Adrenal gland (tissue), 9 donors: ENCODE measurements at regions not wholly inside any gene's neighbourhood (a gene's known extent, or its start where the extent isn't known, plus 50 kb on each side); places are given as distances from the start of the nearest gene placed in this dataset.

Experiments used
- DNase-seq, 7 donors: peaks; one replicate each; pipeline ENCODE4 v3.0.0-alpha.2; 2019 to 2020
- H3K27ac ChIP-seq, 5 donors: fragments of 200-600 bp; sonication (generic) in 4 of 5; 1 replicate in 3 of 5; 2 replicates in 2 of 5; pipeline versions ENCODE4 v1.5.1 to v1.8.0; 2016 to 2020; ENCODE audit warnings: mild to moderate bottlenecking in 1 of 5
- H3K27me3 ChIP-seq: fragments of 200-600 bp; 2 replicates; pipeline ENCODE4 v1.8.0; 2021
- H3K36me3 ChIP-seq, 2 donors: fragments of 200-600 bp; replicated peaks in 1 of 2; 1 replicate in 1 of 2; 2 replicates in 1 of 2; pipeline versions ENCODE4 v1.5.1 to v1.8.0; 2018 to 2022
- H3K4me1 ChIP-seq, 2 donors: fragments of 200-600 bp; replicated peaks in 1 of 2; 1 replicate in 1 of 2; 2 replicates in 1 of 2; pipeline versions ENCODE4 v1.5.1 to v1.8.0; 2018 to 2021
- H3K4me3 ChIP-seq, 4 donors: fragments of 200-600 bp; sonication (generic) in 3 of 4; one replicate each; pipeline ENCODE4 v1.5.1; 2016 to 2018
- H3K9me3 ChIP-seq, 3 donors: fragments of 200-600 bp; sonication (generic) in 1 of 3; replicated peaks in 1 of 3; 1 replicate in 2 of 3; 2 replicates in 1 of 3; pipeline versions ENCODE4 v1.5.1 to v1.8.0; 2016 to 2021
- POLR2A ChIP-seq, 2 donors: fragments of 450-650 bp; IDR thresholded peaks; one replicate each; pipeline ENCODE4 v1.6.1; 2017; ENCODE audit warnings: antibody characterized with exemption in 2 of 2, mild to moderate bottlenecking in 2 of 2, moderate library complexity in 1 of 2
- WGBS, 4 donors: extraction: QIAGEN DNeasy Blood & Tissue Kit in 2 of 4; methylation state at CpG; one replicate each; pipeline versions ENCODE4 v1.1.5 to v1.1.7; 2013 to 2017; 5-methylcytosine and 5-hydroxymethylcytosine counted together
- intact Hi-C, 2 donors: fragments of 100-400 bp; cut with DNase I; formaldehyde crosslinking; loops; one replicate each; pipeline versions ENCODE4 v1.14.1 to v1.15.0; 2022 to 2023
- TF ChIP-seq, protein P1 (sequence below), 6 experiments: fragments of 450-650 bp in 4 of 6; fragments of 200-600 bp in 2 of 6; sonication (generic) in 1 of 6; IDR thresholded peaks; 1 replicate in 5 of 6; 2 replicates in 1 of 6; pipeline versions ENCODE4 v1.5.1 to v1.8.0; 2016 to 2021; ENCODE audit warnings: antibody characterized with exemption in 6 of 6, mild to moderate bottlenecking in 2 of 6, moderate library complexity in 1 of 6
- donor health status: healthy with polysubstance abuse.
- donor health status: Bipolar disorder and iron deficiency.
- donor health status: DM: yes; HTN: yes; CAD: no.
- donor health status: DM: no; HTN: no; CAD: no.
- donor health status: DM: no; HTN: no; CAD: no.

DNA sequence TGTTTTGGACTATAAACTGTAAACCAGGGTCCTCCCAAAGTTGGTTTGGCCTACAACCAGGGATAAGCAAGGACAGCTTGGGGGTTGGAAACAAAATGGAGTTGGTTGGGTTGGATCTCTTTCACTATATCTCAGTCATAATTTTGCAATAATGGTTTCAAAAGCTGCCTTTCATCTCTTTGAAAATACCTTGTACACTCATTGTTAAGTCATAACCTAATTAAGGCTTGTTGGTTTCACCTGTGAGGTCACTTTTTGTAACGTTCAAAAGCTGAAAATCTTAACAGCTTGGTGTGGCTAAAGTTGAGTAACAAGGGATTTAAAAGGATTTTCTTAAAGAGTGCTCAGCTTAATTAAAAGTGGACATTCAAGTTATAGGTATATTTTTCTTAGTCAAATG, 476.1 kb downstream of the IPMK start:
- no peak for TF ChIP-seq POLR2A (IDR thresholded peaks at IDR 0.05)
- TF ChIP-seq, protein P1, sequence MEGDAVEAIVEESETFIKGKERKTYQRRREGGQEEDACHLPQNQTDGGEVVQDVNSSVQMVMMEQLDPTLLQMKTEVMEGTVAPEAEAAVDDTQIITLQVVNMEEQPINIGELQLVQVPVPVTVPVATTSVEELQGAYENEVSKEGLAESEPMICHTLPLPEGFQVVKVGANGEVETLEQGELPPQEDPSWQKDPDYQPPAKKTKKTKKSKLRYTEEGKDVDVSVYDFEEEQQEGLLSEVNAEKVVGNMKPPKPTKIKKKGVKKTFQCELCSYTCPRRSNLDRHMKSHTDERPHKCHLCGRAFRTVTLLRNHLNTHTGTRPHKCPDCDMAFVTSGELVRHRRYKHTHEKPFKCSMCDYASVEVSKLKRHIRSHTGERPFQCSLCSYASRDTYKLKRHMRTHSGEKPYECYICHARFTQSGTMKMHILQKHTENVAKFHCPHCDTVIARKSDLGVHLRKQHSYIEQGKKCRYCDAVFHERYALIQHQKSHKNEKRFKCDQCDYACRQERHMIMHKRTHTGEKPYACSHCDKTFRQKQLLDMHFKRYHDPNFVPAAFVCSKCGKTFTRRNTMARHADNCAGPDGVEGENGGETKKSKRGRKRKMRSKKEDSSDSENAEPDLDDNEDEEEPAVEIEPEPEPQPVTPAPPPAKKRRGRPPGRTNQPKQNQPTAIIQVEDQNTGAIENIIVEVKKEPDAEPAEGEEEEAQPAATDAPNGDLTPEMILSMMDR (IDR thresholded peaks at IDR 0.05) = no peak
- 77 to 92% (median 84%) methylated on average over 1 of the region's 1 CpG for WGBS, 4 donors
- DNase-seq = no peak
- no peaks in the 10 kb centered on the region for H3K36me3 ChIP-seq
- H3K4me3 ChIP-seq = no peak overlapping the region
- intact Hi-C loops = no loop called here
- H3K27ac ChIP-seq = no peak overlapping the region
- no peaks in the 10 kb centered on the region for H3K27me3 ChIP-seq
- H3K9me3 ChIP-seq = no peaks in the 10 kb centered on the region
- no peaks in the 10 kb centered on the region for H3K4me1 ChIP-seq

DNA sequence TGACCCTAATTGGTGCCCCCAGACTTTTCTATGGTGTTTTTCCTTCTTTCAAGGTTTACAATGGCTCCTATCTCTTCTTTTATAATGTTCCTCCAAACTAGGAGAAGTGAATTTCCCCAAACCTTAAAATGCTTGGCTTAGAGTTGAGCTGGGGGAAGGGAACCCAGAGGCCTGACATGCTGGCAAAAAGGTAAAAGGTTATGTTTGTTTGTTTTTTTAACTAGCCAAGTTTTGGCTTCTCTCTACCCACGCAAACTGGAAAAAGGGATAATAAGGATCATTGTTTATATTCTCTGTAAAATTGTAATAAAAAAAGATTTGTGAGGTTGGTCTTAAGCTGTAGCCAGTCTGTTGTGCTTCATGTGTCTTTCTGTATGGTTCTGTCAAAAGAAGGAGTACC, 477.0 kb downstream of the IPMK start:
- H3K9me3 ChIP-seq = no peaks in the 10 kb centered on the region
- H3K27ac ChIP-seq = no peak overlapping the region
- H3K4me1 ChIP-seq = no peaks in the 10 kb centered on the region
- H3K27me3 ChIP-seq = no peaks in the 10 kb centered on the region
- no peak for DNase-seq
- intact Hi-C loops = no loop called here
- H3K4me3 ChIP-seq = no peak overlapping the region
- no peak for TF ChIP-seq POLR2A (IDR thresholded peaks at IDR 0.05)
- TF ChIP-seq, protein P1 (IDR thresholded peaks at IDR 0.05) = no peak
- no peaks in the 10 kb centered on the region for H3K36me3 ChIP-seq
- 74 to 90% (median 87%) methylated on average over 1 of the region's 1 CpG for WGBS, 4 donors

DNA sequence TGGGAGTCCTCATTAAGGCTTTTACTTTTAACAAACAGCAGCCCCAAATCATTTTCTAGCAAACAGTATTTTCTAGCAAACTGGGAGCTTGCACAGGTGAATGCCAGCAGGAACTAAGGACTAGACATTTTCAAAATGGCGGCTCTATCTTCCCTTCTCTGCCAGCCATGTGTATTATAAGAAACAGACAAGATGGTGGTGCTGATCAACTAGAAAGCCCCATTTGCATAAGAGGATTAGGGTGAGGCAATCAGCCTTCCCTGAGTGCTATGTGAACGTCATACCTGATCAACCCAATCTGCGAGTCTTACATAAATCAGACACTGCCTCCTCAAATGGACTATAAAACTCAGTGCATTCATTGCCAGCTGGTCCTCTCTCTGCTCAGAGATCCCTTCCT, 479.6 kb downstream of the IPMK start:
- no peaks in the 10 kb centered on the region for H3K27me3 ChIP-seq
- no peak for TF ChIP-seq POLR2A (IDR thresholded peaks at IDR 0.05)
- TF ChIP-seq, protein P1 (IDR thresholded peaks at IDR 0.05) = no peak
- 85 to 96% (median 87%) methylated on average over 3 of the region's 3 CpGs for WGBS, 4 donors
- H3K4me3 ChIP-seq = no peak overlapping the region
- DNase-seq = no peak
- no peaks in the 10 kb centered on the region for H3K4me1 ChIP-seq
- H3K36me3 ChIP-seq = no peaks in the 10 kb centered on the region
- intact Hi-C loops = no loop called here
- H3K27ac ChIP-seq = no peak overlapping the region
- no peaks in the 10 kb centered on the region for H3K9me3 ChIP-seq

DNA sequence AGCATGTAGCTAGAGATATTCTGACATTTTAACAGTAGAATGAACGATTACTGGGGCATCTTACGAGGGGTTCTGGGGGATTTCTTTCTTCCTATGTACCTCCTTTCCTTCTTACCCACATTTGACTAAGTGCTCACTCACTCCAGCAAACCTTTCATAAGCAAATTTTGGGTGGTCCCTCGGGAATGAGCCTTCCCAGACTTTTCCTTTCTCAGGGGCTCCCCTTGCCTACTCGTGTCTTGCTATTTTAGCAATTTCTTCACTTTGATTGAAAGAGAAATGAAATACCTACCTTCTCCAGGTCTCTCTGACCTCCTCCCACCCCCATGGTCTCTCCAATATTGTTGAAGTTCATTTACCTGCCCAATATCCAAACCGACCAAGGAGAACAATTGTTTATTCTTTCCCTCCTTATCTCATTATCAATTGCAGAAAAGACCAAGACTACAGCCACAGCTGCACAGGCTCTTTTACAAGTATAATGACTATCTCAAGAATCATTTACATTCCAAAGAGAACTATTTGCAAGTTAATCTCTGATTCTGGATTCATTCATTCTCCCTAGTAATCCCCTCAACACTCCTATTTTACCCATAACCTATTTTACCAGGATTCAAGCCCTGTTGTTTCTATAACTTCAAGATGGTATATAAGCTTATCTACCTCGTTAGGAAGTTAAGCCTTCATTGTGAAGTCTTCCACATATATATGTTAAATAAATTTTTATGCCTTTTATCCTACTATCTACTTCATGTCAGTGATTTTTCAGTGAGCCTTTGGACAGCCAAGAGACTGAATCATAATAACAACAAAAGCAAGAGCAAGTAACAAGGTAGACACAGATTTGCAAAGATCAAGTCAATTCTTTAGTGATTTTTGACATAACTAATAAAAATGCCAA, 480.6 kb downstream of the IPMK start:
- Histone ChIP-seq H3K4me3 (no peak overlapping the region), H3K27ac (no peak overlapping the region), H3K27me3 (no peaks in the 10 kb centered on the region), H3K36me3 (no peaks in the 10 kb centered on the region), H3K4me1 (no peaks in the 10 kb centered on the region), H3K9me3 (no peaks in the 10 kb centered on the region)
- DNase-seq = no peak
- 23 to 36% (median 29%) methylated on average over 6 of the region's 6 CpGs for WGBS, 4 donors
- no peak for TF ChIP-seq POLR2A (IDR thresholded peaks at IDR 0.05)
- TF ChIP-seq, protein P1 (IDR thresholded peaks at IDR 0.05) = no peak
- intact Hi-C loops = no loop called here
